SU-DHL-6 (cell line): ENCODE measurements at regions not wholly inside any gene's neighbourhood (a gene's known extent, or its start where the extent isn't known, plus 50 kb on each side); places are given as distances from the start of the nearest gene placed in this dataset.

Source experiments
- H2AFZ ChIP-seq: fragments of 200-600 bp; sonication (generic); 2 replicates; pipeline ENCODE4 v1.6.1; 2014; ENCODE audit warnings: low read depth, mild to moderate bottlenecking, moderate library complexity, mixed read lengths, antibody characterized with exemption, low read length; ENCODE audit not compliant: severe bottlenecking
- H3F3A ChIP-seq: fragments of 200-600 bp; shearing (Covaris generic); 2 replicates; pipeline ENCODE4 v1.6.0; 2016; ENCODE audit warnings: antibody characterized with exemption, mild to moderate bottlenecking; ENCODE audit not compliant: insufficient read depth
- H3K27ac ChIP-seq: fragments of 200-600 bp; sonication (generic); 2 replicates; pipeline ENCODE4 v1.5.1; 2016; ENCODE audit warnings: low read depth, mild to moderate bottlenecking, low read length, moderate library complexity, mixed read lengths
- H3K27me3 ChIP-seq: fragments of 200-600 bp; sonication (generic), shearing (Covaris generic); 2 replicates; pipeline ENCODE4 v1.6.0; 2014; ENCODE audit warnings: mild to moderate bottlenecking, low read length
- H3K36me3 ChIP-seq: fragments of 200-600 bp; sonication (generic); 2 replicates; pipeline ENCODE4 v1.6.1; 2014; ENCODE audit warnings: mild to moderate bottlenecking, low read length, mixed read lengths
- H3K4me2 ChIP-seq: fragments of 300-600, 200-600 bp; shearing (Covaris generic), sonication (generic); 2 replicates; pipeline ENCODE4 v1.6.0; 2014; ENCODE audit warnings: low read length, low read depth, mild to moderate bottlenecking; ENCODE audit not compliant: poor library complexity, severe bottlenecking
- H3K4me3 ChIP-seq: fragments of 200-600 bp; sonication (generic); 2 replicates; pipeline ENCODE4 v1.5.1; 2014; ENCODE audit warnings: antibody characterized with exemption, low read length, mild to moderate bottlenecking, mixed read lengths; ENCODE audit not compliant: insufficient read depth, poor library complexity, severe bottlenecking
- H3K79me2 ChIP-seq: fragments of 200-600 bp; sonication (generic); 2 replicates; pipeline ENCODE4 v1.6.1; 2014; ENCODE audit warnings: mild to moderate bottlenecking, low read length, moderate library complexity; ENCODE audit not compliant: insufficient read depth
- H3K9ac ChIP-seq: fragments of 200-600 bp; sonication (generic); 2 replicates; pipeline ENCODE4 v1.7.0; 2014; ENCODE audit warnings: mild to moderate bottlenecking, low read length
- H3K9me2 ChIP-seq: fragments of 200-600 bp; sonication (generic); replicated peaks from 2 replicates; pipeline ENCODE4 v1.6.1; 2014; ENCODE audit warnings: low read length; ENCODE audit not compliant: insufficient read depth
- H3K9me3 ChIP-seq: fragments of 200-600 bp; sonication (generic); 2 replicates; pipeline ENCODE4 v1.6.1; 2014; ENCODE audit warnings: low read length, mixed read lengths; ENCODE audit not compliant: insufficient read depth
- H4K20me1 ChIP-seq: fragments of 200-600 bp; sonication (generic); 2 replicates; pipeline ENCODE4 v1.6.1; 2014; ENCODE audit warnings: low read depth, mild to moderate bottlenecking, antibody characterized with exemption, low read length, moderate library complexity, mixed read lengths
- CTCF ChIP-seq: fragments of 200-600 bp; sonication (generic); IDR thresholded peaks from one replicate; pipeline ENCODE4 v1.5.1; 2017; ENCODE audit warnings: antibody characterized with exemption, mild to moderate bottlenecking, low read length, moderate library complexity; ENCODE audit not compliant: insufficient read depth, poor library complexity, severe bottlenecking
- EZH2phosphoT487 ChIP-seq: fragments of 200-600 bp; sonication (generic), shearing (Covaris generic); conservative IDR thresholded peaks from 2 replicates; pipeline ENCODE4 v1.6.1; 2018; ENCODE audit warnings: mild to moderate bottlenecking, antibody characterized with exemption, low read length, moderate library complexity, mixed read lengths

- Histone ChIP-seq H3K4me2 (no peak overlapping the region), H3K9me3 (no peaks in the 10 kb centered on the region), H3K27ac (no peak overlapping the region), H3K9me2 (no peaks in the 10 kb centered on the region), H3K79me2 (no peaks in the 10 kb centered on the region), H3F3A (no peaks in the 10 kb centered on the region), H3K4me3 (no peak overlapping the region), H3K9ac (no peak overlapping the region), H2AFZ (no peak overlapping the region), H3K27me3 (no peaks in the 10 kb centered on the region), H3K36me3 (no peaks in the 10 kb centered on the region), H4K20me1 (no peaks in the 10 kb centered on the region)
- TF ChIP-seq CTCF (no peak), EZH2phosphoT487 (no peak)
Measured at GRCh38 chrX:140292188-140292587, 212.7 kb downstream of the SOX3 start.

DNA sequence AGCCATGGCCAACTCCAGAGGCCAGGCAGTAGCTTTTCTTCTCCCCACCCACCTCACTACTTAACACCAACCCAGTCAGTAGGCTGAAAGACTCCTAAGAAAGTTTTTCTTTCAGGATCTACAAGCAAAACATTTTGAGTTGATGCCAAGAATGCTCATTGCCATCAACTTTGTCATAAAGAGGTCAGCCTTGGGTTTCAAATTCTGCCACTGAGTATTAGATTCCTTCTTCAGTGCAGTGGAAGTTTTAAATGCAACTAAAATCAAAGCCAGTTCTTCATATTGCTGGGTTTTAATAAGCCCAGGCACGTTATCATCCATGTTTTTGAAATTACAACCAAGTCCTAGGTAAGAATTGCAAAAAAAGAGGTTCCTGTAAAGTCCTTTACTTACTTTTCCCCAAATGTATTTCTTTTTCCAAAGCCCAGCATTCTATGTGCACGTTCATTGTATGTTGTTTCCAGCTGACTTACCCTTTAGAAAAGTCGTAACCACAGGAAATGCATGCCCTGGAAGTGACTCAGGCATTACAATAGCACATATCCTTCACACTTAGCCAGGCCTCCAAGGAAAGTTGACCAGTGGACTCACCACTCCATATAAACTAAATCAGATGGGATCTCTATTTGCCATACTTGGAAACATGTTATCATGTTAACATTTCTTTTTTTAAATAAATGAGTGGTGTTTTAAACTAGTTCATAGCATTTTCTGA is 229.9 kb downstream of the SOX3 start:
- no peaks in the 10 kb centered on the region for H3K9me3 ChIP-seq
- no peaks in the 10 kb centered on the region for H3K27me3 ChIP-seq
- H3K9ac ChIP-seq: no peak overlapping the region
- H4K20me1 ChIP-seq: no peaks in the 10 kb centered on the region
- no peak overlapping the region for H3K27ac ChIP-seq
- no peaks in the 10 kb centered on the region for H3K9me2 ChIP-seq
- H3K36me3 ChIP-seq: no peaks in the 10 kb centered on the region
- TF ChIP-seq CTCF (no peak), EZH2phosphoT487 (no peak)
- H3K4me3 ChIP-seq: no peak overlapping the region
- no peaks in the 10 kb centered on the region for H3F3A ChIP-seq
- no peaks in the 10 kb centered on the region for H3K79me2 ChIP-seq
- no peak overlapping the region for H2AFZ ChIP-seq
- no peak overlapping the region for H3K4me2 ChIP-seq

- Histone ChIP-seq H3K4me3 (no peak overlapping the region), H3K36me3 (no peaks in the 10 kb centered on the region), H4K20me1 (no peaks in the 10 kb centered on the region), H3K4me2 (no peak overlapping the region), H3F3A (no peaks in the 10 kb centered on the region), H3K27me3 (no peaks in the 10 kb centered on the region), H3K9me2 (no peaks in the 10 kb centered on the region), H3K9me3 (no peaks in the 10 kb centered on the region), H2AFZ (no peak overlapping the region), H3K9ac (no peak overlapping the region), H3K27ac (no peak overlapping the region), H3K79me2 (no peaks in the 10 kb centered on the region)
- TF ChIP-seq EZH2phosphoT487 (no peak), CTCF (no peak)
Measured at GRCh38 chrX:140273921-140274320, 230.9 kb downstream of the SOX3 start.
